G401.6 (cell line): ENCODE measurements at regions not wholly inside any gene's neighbourhood (a gene's known extent, or its start where the extent isn't known, plus 50 kb on each side); places are given as distances from the start of the nearest gene placed in this dataset.

Experiments
- FAIRE-seq: peaks from 2 replicates; lab custom pipeline; 2012; peaks lifted over from hg19 to GRCh38; lab: Jason Lieb, UNC

GRCh38 chr2:29974086-29974485, 52.7 kb upstream of the ALK start:
- no peak for FAIRE-seq

DNA sequence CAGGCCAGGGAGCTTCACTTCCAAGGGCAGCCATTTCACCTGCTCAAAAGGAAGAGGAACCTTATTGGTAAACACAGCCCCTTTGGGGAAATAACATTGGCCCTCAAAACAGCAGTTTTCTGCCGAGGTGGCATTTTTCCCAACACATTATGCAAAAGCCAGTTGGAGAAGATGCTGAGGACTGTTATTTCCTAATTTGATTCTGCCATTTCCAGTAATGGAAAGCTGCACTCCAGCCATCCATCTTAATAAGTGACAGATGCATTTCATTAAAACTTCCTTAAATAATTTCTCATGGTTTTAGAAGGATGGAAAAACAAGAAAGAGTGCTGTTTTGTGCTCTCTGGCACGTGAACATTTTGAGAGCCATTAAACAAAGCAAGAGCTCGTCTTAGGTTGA, 55.9 kb upstream of the ALK start:
- FAIRE-seq: no peak

- no peak for FAIRE-seq
Observed at GRCh38 chr2:29981402-29981801, 60.0 kb upstream of the ALK start.

DNA sequence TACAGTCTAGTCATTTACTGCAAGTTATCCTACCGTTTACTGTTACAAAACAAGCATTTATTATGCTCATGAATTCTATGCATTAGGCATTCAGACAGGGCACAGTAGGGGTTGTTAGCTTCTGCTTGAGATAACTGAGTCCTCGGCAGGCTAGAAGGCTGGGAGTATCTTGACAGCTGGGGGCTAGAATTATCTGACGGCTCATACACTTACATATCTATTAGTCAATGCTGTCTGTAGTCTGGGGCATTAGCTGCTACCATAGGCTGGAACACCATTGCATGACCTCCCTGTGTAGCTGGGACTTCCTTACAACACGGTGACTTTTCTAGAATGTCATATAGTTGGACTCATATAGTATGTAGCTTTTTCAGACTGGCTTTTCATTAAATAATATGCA, 61.9 kb upstream of the ALK start:
- no peak for FAIRE-seq

DNA sequence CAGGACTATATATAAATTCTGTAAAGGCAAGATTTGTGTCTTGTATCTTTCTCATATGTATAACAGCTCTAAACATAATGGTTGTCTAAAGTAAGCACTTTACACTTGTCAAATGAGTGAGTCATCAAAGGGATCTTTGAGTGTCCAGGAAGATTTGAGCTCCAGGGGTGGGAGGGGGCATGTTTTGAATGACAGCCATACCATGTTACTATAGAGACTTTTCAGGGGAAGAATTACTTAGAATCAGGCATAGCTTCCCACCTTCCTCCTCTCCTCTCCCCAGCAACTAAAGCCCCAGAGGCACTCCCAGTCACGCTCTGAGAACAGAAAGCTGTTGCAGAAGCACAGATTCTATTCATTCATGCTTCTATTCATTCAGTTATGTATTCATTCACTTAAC, 65.8 kb upstream of the ALK start:
- FAIRE-seq: no peak

DNA sequence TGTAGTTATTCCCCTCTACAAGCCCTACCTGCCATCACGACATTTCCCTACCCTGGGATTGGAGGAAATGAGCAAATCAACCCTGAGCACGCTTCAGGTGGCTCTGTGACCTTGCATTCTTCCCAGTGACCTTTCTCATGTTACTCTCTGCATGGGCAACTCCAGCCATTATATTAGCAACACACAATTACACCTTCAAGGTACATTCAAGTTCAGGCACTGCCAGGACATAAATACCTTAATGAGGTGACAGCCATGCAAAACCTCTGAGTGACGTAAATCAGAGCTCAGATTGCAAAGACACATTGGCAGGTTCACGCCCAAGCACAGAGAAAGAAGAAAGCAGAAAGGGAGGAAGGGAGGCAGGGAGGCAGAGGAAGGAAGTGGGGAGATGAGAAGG, 68.7 kb upstream of the ALK start:
- no peak for FAIRE-seq

GRCh38 chr2:29991086-29991485, 69.7 kb upstream of the ALK start:
- FAIRE-seq: no peak

GRCh38 chr2:29995241-29995640, 73.9 kb upstream of the ALK start:
- no peak for FAIRE-seq

DNA sequence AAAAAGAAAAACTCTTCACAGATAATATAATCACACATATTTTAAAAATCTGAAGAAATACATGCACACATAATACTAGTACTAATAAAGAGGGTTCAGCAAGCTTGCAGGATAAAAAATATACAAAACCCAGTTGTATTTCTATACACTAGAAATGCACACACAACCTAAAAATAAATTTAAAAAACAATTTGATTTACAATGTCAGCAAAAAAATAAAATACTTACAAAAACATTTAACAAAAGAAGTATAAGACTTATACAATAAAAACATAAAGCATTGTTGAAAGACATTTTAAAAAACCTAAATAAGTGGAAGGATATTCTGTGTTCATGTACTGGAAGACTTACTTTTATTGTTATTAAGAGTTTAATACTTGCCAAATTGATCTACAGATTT, 81.7 kb upstream of the ALK start:
- peak; percentile 65 for FAIRE-seq

DNA sequence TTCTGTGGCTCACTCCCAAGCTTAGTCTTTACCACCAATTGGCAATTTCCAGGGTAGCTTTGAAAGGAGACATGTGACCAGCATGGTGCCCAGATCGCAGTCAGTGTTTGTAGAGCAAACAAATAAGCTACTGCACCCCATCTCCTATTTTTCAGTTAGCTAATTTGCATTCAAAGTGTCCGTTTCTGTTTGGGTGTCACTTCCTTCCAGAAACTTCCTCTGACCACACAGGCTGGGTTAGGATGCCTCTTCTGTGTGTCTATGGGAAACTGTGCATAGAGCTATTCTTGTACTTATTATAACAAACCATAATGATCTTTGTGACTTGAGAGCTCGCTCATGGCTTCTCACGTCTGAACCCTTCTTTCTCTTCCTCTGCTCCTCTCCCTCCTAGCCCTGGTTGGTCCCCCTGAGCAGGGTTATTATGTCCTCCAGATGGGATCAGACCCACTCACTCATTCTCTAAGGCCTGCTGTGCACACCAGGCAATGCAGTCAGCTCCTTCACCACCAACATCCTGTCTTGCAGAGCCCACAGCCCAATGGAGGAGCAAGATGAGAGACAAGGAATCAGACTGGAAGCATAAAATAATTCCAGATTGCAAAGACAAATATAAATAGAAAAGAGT, 101.2 kb upstream of the ALK start:
- FAIRE-seq: no peak

- no peak for FAIRE-seq
Observed at GRCh38 chr2:30024281-30024680, 102.9 kb upstream of the ALK start.

DNA sequence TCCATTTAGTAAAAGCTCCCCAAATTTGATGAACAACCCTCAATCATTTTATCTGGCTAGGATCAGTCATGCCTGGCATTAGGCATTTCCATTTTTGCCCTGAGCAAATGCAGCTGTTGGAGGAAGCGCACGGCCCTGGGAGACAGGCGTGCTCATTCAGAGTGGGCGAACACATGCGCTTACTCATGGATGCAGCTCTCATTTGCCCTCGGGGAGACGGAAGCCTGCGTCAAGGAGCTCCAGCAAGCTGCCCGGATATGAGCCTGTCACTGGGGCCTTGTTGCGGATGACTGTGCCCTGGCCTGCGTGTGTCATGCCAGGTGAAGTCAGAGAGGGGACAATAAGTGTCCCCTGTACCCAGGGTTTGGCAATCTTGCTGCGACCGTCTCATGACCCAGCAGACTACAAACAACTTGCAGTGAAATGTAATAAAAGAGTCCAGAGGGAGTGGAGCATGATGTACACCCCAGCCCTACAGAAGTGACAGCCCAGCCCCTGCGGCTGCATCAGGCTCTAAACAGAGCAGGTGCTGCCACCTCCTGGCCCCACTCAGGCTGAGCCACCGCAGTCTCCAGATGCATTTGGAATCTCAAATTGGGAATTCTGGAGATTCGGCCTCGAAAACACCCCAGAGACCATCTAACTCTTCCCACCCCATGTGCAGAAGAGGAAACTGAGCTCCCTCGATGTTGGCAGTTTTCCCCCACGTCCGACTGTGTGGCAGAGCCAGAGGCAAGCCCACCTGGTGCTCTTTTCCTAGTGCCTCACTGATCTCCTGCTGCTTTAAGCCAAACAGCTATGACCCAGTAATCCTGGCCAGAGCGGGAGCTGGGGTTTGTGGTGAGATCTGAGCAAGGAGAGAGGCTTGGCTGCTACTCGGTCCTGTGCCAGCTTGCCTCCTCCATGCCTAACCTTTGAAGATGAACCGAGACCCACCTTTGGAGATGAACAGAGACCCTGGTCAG, 105.0 kb upstream of the ALK start:
- FAIRE-seq: no peak

DNA sequence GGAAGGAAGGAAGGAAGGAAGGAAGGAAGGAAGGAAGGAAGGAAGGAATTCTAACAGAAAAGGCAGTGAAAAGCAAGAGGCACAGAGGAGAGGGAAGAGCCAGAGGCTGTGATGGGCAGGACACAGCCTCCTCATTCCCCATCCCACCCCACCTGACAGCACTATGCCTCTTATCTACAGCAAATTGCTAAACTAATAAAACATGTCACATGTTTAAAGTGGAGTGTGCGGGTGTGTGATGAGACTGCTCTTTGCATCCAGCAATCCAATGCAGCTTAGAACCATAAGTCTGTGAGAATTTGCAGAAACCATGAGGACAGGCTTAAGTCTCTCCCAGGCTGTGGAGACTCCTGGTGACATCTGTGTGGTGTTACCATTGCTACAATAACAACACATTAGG, 108.4 kb upstream of the ALK start:
- no peak for FAIRE-seq

GRCh38 chr2:30030361-30030760, 109.0 kb upstream of the ALK start:
- FAIRE-seq: no peak

- no peak for FAIRE-seq
Observed at GRCh38 chr2:30031184-30031583, 109.8 kb upstream of the ALK start.

- no peak for FAIRE-seq
Observed at GRCh38 chr2:30034052-30034775, 112.6 kb upstream of the YPEL5 start.

GRCh38 chr2:30037016-30037415, 109.8 kb upstream of the YPEL5 start:
- no peak for FAIRE-seq

- FAIRE-seq: no peak
Observed at GRCh38 chr2:30038419-30038818, 108.4 kb upstream of the YPEL5 start.

GRCh38 chr2:30039101-30039500, 107.7 kb upstream of the YPEL5 start:
- no peak for FAIRE-seq

- no peak for FAIRE-seq
Observed at GRCh38 chr2:30040147-30040546, 106.7 kb upstream of the YPEL5 start.

- no peak for FAIRE-seq
Observed at GRCh38 chr2:30041884-30042283, 104.9 kb upstream of the YPEL5 start.

GRCh38 chr2:30046396-30046795, 100.4 kb upstream of the YPEL5 start:
- no peak for FAIRE-seq

DNA sequence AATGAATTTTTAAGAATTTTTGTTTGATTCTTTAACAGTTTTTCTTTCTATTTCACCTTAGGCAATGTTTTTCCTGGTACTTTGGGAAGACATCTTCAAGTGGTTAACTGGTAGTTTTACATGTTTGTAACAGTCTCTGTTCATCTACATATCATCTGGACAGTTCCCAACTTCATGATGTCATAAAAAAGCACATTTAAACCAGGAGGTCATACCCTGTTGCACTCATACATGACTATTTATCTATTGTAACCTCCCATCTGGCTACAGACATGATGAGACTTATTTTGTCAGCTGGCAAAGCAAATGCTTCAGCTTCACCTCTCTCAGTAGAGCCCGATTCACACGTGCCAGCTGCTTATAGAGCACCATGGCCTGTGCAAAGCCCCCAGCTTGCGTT, 99.8 kb upstream of the YPEL5 start:
- no peak for FAIRE-seq
